Urinary bladder (tissue), 3 donors: ENCODE measurements at regions not wholly inside any gene's neighbourhood (a gene's known extent, or its start where the extent isn't known, plus 50 kb on each side); places are given as distances from the start of the nearest gene placed in this dataset.

ENCODE experiments used
- DNase-seq: peaks from one replicate; pipeline ENCODE4 v3.0.0-alpha.2; 2015; ENCODE audit errors: extremely low spot score
- H3K27ac ChIP-seq: one replicate; pipeline ENCODE4 v1.5.1; 2013; ENCODE audit warnings: low read depth, mild to moderate bottlenecking, moderate library complexity
- H3K36me3 ChIP-seq: one replicate; pipeline ENCODE4 v1.6.1; 2013; ENCODE audit warnings: mild to moderate bottlenecking, moderate library complexity; ENCODE audit not compliant: insufficient read depth
- H3K4me1 ChIP-seq: one replicate; pipeline ENCODE4 v1.6.1; 2013; ENCODE audit warnings: mild to moderate bottlenecking, moderate library complexity; ENCODE audit not compliant: insufficient read depth
- H3K4me3 ChIP-seq: one replicate; pipeline ENCODE4 v1.5.1; 2013; ENCODE audit warnings: low read depth, low read length
- WGBS: extraction: QIAGEN DNeasy Blood & Tissue Kit; methylation state at CpG from one replicate; pipeline ENCODE4 v1.1.7; 2013; 5-methylcytosine and 5-hydroxymethylcytosine counted together
- donor health status: healthy with polysubstance abuse.
- donor health status: healthy.

GRCh38 chr11:109791337-109791736 is 301.9 kb upstream of the ZC3H12C start:
- no peaks in the 10 kb centered on the region for H3K36me3 ChIP-seq
- DNase-seq = no peak
- 88% methylated on average over 2 of the region's 2 CpGs for WGBS
- no peak overlapping the region for H3K27ac ChIP-seq
- no peaks in the 10 kb centered on the region for H3K4me1 ChIP-seq
- H3K4me3 ChIP-seq = no peak overlapping the region

- Histone ChIP-seq H3K4me1 (no peaks in the 10 kb centered on the region), H3K36me3 (no peaks in the 10 kb centered on the region), H3K4me3 (no peak overlapping the region), H3K27ac (no peak overlapping the region)
- WGBS = 92% methylated on average over 3 of the region's 3 CpGs
- no peak for DNase-seq
Observed at GRCh38 chr11:109794501-109794900, 298.7 kb upstream of the ZC3H12C start.

- 78% methylated on average over 4 of the region's 4 CpGs for WGBS
- no peak for DNase-seq
- Histone ChIP-seq H3K4me3 (no peak overlapping the region), H3K36me3 (no peaks in the 10 kb centered on the region), H3K27ac (no peak overlapping the region), H3K4me1 (no peaks in the 10 kb centered on the region)
Observed at GRCh38 chr11:109795234-109795633, 298.0 kb upstream of the ZC3H12C start.

GRCh38 chr11:109796253-109796652 is 296.9 kb upstream of the ZC3H12C start:
- H3K4me1 ChIP-seq = no peaks in the 10 kb centered on the region
- 53% methylated on average over 2 of the region's 2 CpGs for WGBS
- H3K36me3 ChIP-seq = no peaks in the 10 kb centered on the region
- no peak overlapping the region for H3K4me3 ChIP-seq
- DNase-seq = no peak
- no peak overlapping the region for H3K27ac ChIP-seq

GRCh38 chr11:109798521-109798920 is 294.7 kb upstream of the ZC3H12C start:
- H3K27ac ChIP-seq = no peak overlapping the region
- H3K4me1 ChIP-seq = no peaks in the 10 kb centered on the region
- no peak overlapping the region for H3K4me3 ChIP-seq
- H3K36me3 ChIP-seq = no peaks in the 10 kb centered on the region
- no peak for DNase-seq
- 59% methylated on average over 1 of the region's 1 CpG for whole genome bisulfite sequencing

- no peak for DNase-seq
- WGBS = 59% methylated on average over 2 of the region's 2 CpGs
- H3K36me3 ChIP-seq = no peaks in the 10 kb centered on the region
- H3K27ac ChIP-seq = no peak overlapping the region
- H3K4me3 ChIP-seq = no peak overlapping the region
- no peaks in the 10 kb centered on the region for H3K4me1 ChIP-seq
Observed at GRCh38 chr11:109799604-109800003, 293.6 kb upstream of the ZC3H12C start.

- H3K27ac ChIP-seq = no peak overlapping the region
- no peak overlapping the region for H3K4me3 ChIP-seq
- 98% methylated on average over 1 of the region's 1 CpG for WGBS
- no peaks in the 10 kb centered on the region for H3K4me1 ChIP-seq
- H3K36me3 ChIP-seq = no peaks in the 10 kb centered on the region
- no peak for DNase-seq
Observed at GRCh38 chr11:109804911-109805310, 288.3 kb upstream of the ZC3H12C start.

- 46% methylated on average over 1 of the region's 1 CpG for WGBS
- Histone ChIP-seq H3K4me1 (no peaks in the 10 kb centered on the region), H3K36me3 (no peaks in the 10 kb centered on the region), H3K27ac (no peak overlapping the region), H3K4me3 (no peak overlapping the region)
- no peak for DNase-seq
Observed at GRCh38 chr11:109806205-109806604, 287.0 kb upstream of the ZC3H12C start.

- H3K4me1 ChIP-seq = no peaks in the 10 kb centered on the region
- no peaks in the 10 kb centered on the region for H3K36me3 ChIP-seq
- H3K4me3 ChIP-seq = no peak overlapping the region
- no peak for DNase-seq
- 44% methylated on average over 1 of the region's 1 CpG for WGBS
- H3K27ac ChIP-seq = no peak overlapping the region
Observed at GRCh38 chr11:109808569-109808968, 284.6 kb upstream of the ZC3H12C start.

GRCh38 chr11:109814824-109815223 is 278.4 kb upstream of the ZC3H12C start:
- Histone ChIP-seq H3K4me1 (no peaks in the 10 kb centered on the region), H3K4me3 (no peak overlapping the region), H3K36me3 (no peaks in the 10 kb centered on the region), H3K27ac (no peak overlapping the region)
- no peak for DNase-seq
- WGBS = 40% methylated on average over 2 of the region's 2 CpGs

GRCh38 chr11:109815500-109816150 is 277.6 kb upstream of the ZC3H12C start:
- DNase-seq = no peak
- no peak overlapping the region for H3K4me3 ChIP-seq
- H3K27ac ChIP-seq = no peak overlapping the region
- no peaks in the 10 kb centered on the region for H3K36me3 ChIP-seq
- H3K4me1 ChIP-seq = no peaks in the 10 kb centered on the region
- 71% methylated on average over 4 of the region's 4 CpGs for WGBS

GRCh38 chr11:109818290-109818689 is 274.9 kb upstream of the ZC3H12C start:
- no peak overlapping the region for H3K4me3 ChIP-seq
- no peaks in the 10 kb centered on the region for H3K4me1 ChIP-seq
- DNase-seq = no peak
- WGBS = 72% methylated on average over 10 of the region's 10 CpGs
- no peak overlapping the region for H3K27ac ChIP-seq
- no peaks in the 10 kb centered on the region for H3K36me3 ChIP-seq

GRCh38 chr11:109819410-109819809 is 273.8 kb upstream of the ZC3H12C start:
- DNase-seq = no peak
- Histone ChIP-seq H3K4me1 (no peaks in the 10 kb centered on the region), H3K4me3 (no peak overlapping the region), H3K27ac (no peak overlapping the region), H3K36me3 (no peaks in the 10 kb centered on the region)
- 35% methylated on average over 3 of the region's 3 CpGs for WGBS

- H3K27ac ChIP-seq = no peak overlapping the region
- no peaks in the 10 kb centered on the region for H3K4me1 ChIP-seq
- no peaks in the 10 kb centered on the region for H3K36me3 ChIP-seq
- no peak for DNase-seq
- no peak overlapping the region for H3K4me3 ChIP-seq
- 46% methylated on average over 2 of the region's 2 CpGs for WGBS
Observed at GRCh38 chr11:109821511-109821910, 271.7 kb upstream of the ZC3H12C start.
